A172 (cell line): ENCODE measurements at regions not wholly inside any gene's neighbourhood (a gene's known extent, or its start where the extent isn't known, plus 50 kb on each side); places are given as distances from the start of the nearest gene placed in this dataset.

ENCODE experiments used
- DNase-seq: peaks from one replicate; pipeline ENCODE4 v3.0.0-alpha.2; 2015; ENCODE audit warnings: low spot score

GRCh38 chr16:80081846-80082245 lies 458.9 kb upstream of the DYNLRB2 start:
- DNase-seq = no peak

- DNase-seq = no peak
Measured at GRCh38 chr16:80080287-80080851, 460.4 kb upstream of the DYNLRB2 start.

- no peak for DNase-seq
Measured at GRCh38 chr16:80079072-80079471, 461.7 kb upstream of the DYNLRB2 start.

GRCh38 chr16:80077696-80078095 lies 463.1 kb upstream of the DYNLRB2 start:
- DNase-seq = no peak

GRCh38 chr16:80074329-80074728 lies 466.5 kb upstream of the DYNLRB2 start:
- DNase-seq = no peak

- no peak for DNase-seq
Measured at GRCh38 chr16:80071964-80072456, 468.8 kb upstream of the DYNLRB2 start.

GRCh38 chr16:80066805-80067580 lies 466.5 kb upstream of the MAF start:
- DNase-seq = no peak

GRCh38 chr16:80065541-80065940 lies 465.0 kb upstream of the MAF start:
- no peak for DNase-seq

GRCh38 chr16:80063713-80064069 lies 463.2 kb upstream of the MAF start:
- DNase-seq = no peak

- DNase-seq = no peak
Measured at GRCh38 chr16:80063031-80063712, 462.6 kb upstream of the MAF start.

GRCh38 chr16:80062361-80063030 lies 462.0 kb upstream of the MAF start:
- no peak for DNase-seq

GRCh38 chr16:80060470-80060869 lies 459.9 kb upstream of the MAF start:
- no peak for DNase-seq

GRCh38 chr16:80059836-80060235 lies 459.3 kb upstream of the MAF start:
- no peak for DNase-seq

GRCh38 chr16:80058214-80058613 lies 457.7 kb upstream of the MAF start:
- no peak for DNase-seq

- no peak for DNase-seq
Measured at GRCh38 chr16:80056324-80056723, 455.8 kb upstream of the MAF start.

- DNase-seq = no peak
Measured at GRCh38 chr16:80055831-80056230, 455.3 kb upstream of the MAF start.

GRCh38 chr16:80054647-80055046 lies 454.1 kb upstream of the MAF start:
- no peak for DNase-seq

- no peak for DNase-seq
Measured at GRCh38 chr16:80051040-80051439, 450.5 kb upstream of the MAF start.

GRCh38 chr16:80048250-80048649 lies 447.7 kb upstream of the MAF start:
- DNase-seq = no peak

GRCh38 chr16:80047842-80048241 lies 447.3 kb upstream of the MAF start:
- no peak for DNase-seq

GRCh38 chr16:80046848-80047247 lies 446.3 kb upstream of the MAF start:
- no peak for DNase-seq

- DNase-seq = no peak
Measured at GRCh38 chr16:80046261-80046660, 445.7 kb upstream of the MAF start.

- no peak for DNase-seq
Measured at GRCh38 chr16:80045861-80046260, 445.3 kb upstream of the MAF start.
